ENCODE measurements at regions not wholly inside any gene's neighbourhood (a gene's known extent, or its start where the extent isn't known, plus 50 kb on each side); places are given as distances from the start of the nearest gene placed in this dataset.

DNA sequence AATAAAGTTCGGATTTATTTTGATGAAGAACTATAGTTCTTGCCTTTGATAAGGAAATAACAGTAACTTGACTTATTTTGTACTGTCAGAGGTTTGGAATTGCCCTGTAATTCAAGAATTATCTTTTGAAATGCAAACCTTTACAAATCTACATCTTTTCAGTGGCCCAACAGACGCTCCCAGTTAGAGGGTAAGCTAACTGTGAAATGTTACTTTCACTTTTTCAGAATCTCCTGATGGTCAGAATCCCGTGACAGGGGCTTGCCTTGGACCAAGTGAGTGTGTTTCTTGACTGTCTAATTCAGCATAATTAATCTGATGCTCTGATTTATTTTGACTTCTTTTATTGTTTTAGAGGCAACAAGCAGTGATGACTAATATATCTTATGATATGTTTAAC, 262.5 kb downstream of the PLOD2 start:
- Histone ChIP-seq H3K36me3 (ENCODE audit: insufficient read depth, low read length, poor library complexity, severe bottlenecking) (no peaks in the 10 kb centered on the region), H3K4me3 (ENCODE audit: low read depth, low read length, poor library complexity, severe bottlenecking) (no peak overlapping the region), H3K9me3 (ENCODE audit: low read depth, low read length, poor library complexity, severe bottlenecking) (no peaks in the 10 kb centered on the region), H3K27ac (ENCODE audit: low read depth, low read length, poor library complexity, severe bottlenecking) (no peak overlapping the region), H3K27me3 (replicated peaks; ENCODE audit: insufficient read depth, low read depth, low read length, poor library complexity) (no peaks in the 10 kb centered on the region), H3K4me1 (ENCODE audit: insufficient read depth, low read length, poor library complexity, severe bottlenecking) (no peaks in the 10 kb centered on the region)
- ChIA-PET CTCF (no interaction called here), POLR2A (ENCODE audit: low non-redundant PET) (no interaction called here)
- intact Hi-C loops (cut with micrococcal nuclease; ENCODE audit: unreplicated experiment): no loop called here
- BruUV-seq (replicated peaks): no TSS peak
- DNase-seq (ENCODE audit: low spot score): no peak
- TF ChIP-seq EZH2 (IDR thresholded peaks at IDR 0.05; ENCODE audit: borderline replicate concordance, low read depth, low read length, poor library complexity, severe bottlenecking) (no peak), CTCF (conservative IDR thresholded peaks at IDR 0.05; ENCODE audit: low read depth, low read length) (no peak)

- BruUV-seq (replicated peaks): no TSS peak
- TF ChIP-seq CTCF (conservative IDR thresholded peaks at IDR 0.05; ENCODE audit: low read depth, low read length) (no peak), EZH2 (IDR thresholded peaks at IDR 0.05; ENCODE audit: borderline replicate concordance, low read depth, low read length, poor library complexity, severe bottlenecking) (no peak)
- H3K36me3 ChIP-seq (ENCODE audit: insufficient read depth, low read length, poor library complexity, severe bottlenecking): no peaks in the 10 kb centered on the region
- H3K4me3 ChIP-seq (ENCODE audit: low read depth, low read length, poor library complexity, severe bottlenecking): no peak overlapping the region
- ChIA-PET POLR2A (ENCODE audit: low non-redundant PET) (no interaction called here), CTCF (no interaction called here)
- no peaks in the 10 kb centered on the region for H3K27me3 ChIP-seq (replicated peaks; ENCODE audit: insufficient read depth, low read depth, low read length, poor library complexity)
- no peak for DNase-seq (ENCODE audit: low spot score)
- intact Hi-C loops (cut with micrococcal nuclease; ENCODE audit: unreplicated experiment): no loop called here
- no peaks in the 10 kb centered on the region for H3K4me1 ChIP-seq (ENCODE audit: insufficient read depth, low read length, poor library complexity, severe bottlenecking)
- H3K9me3 ChIP-seq (ENCODE audit: low read depth, low read length, poor library complexity, severe bottlenecking): no peaks in the 10 kb centered on the region
- no peak overlapping the region for H3K27ac ChIP-seq (ENCODE audit: low read depth, low read length, poor library complexity, severe bottlenecking)
These were observed 261.7 kb downstream of the PLOD2 start for GRCh38 chr3:145899241-145899640.

- no peak overlapping the region for H3K4me3 ChIP-seq (ENCODE audit: low read depth, low read length, poor library complexity, severe bottlenecking)
- no TSS peak for BruUV-seq (replicated peaks)
- no peak for DNase-seq (ENCODE audit: low spot score)
- no peaks in the 10 kb centered on the region for H3K9me3 ChIP-seq (ENCODE audit: low read depth, low read length, poor library complexity, severe bottlenecking)
- H3K27me3 ChIP-seq (replicated peaks; ENCODE audit: insufficient read depth, low read depth, low read length, poor library complexity): no peaks in the 10 kb centered on the region
- no peaks in the 10 kb centered on the region for H3K4me1 ChIP-seq (ENCODE audit: insufficient read depth, low read length, poor library complexity, severe bottlenecking)
- no peak for TF ChIP-seq EZH2 (IDR thresholded peaks at IDR 0.05; ENCODE audit: borderline replicate concordance, low read depth, low read length, poor library complexity, severe bottlenecking)
- no peak for TF ChIP-seq CTCF (conservative IDR thresholded peaks at IDR 0.05; ENCODE audit: low read depth, low read length)
- ChIA-PET POLR2A (ENCODE audit: low non-redundant PET) (no interaction called here), CTCF (no interaction called here)
- intact Hi-C loops (cut with micrococcal nuclease; ENCODE audit: unreplicated experiment): no loop called here
- H3K36me3 ChIP-seq (ENCODE audit: insufficient read depth, low read length, poor library complexity, severe bottlenecking): no peaks in the 10 kb centered on the region
- no peak overlapping the region for H3K27ac ChIP-seq (ENCODE audit: low read depth, low read length, poor library complexity, severe bottlenecking)
These were observed 260.7 kb downstream of the PLOD2 start for GRCh38 chr3:145900056-145900829.

Measured in A673 (cell line).